GM18873 (cell line): ENCODE measurements at regions not wholly inside any gene's neighbourhood (a gene's known extent, or its start where the extent isn't known, plus 50 kb on each side); places are given as distances from the start of the nearest gene placed in this dataset.
A peak's percentile ranks its signal among the peaks of the same experiment; 100 is the strongest.
"Not testable (repeated sequence)": the region's sequence is repeated elsewhere in the genome, so short reads cannot be mapped to it uniquely, and the experiment has no call there.

Source experiments
- ATAC-seq: cut with Tn5 transposase; IDR thresholded peaks from one replicate; pipeline ENCODE4 v1.9.1; 2021; ENCODE audit warnings: mild to moderate bottlenecking, moderate library complexity, moderate number of reproducible peaks; ENCODE audit not compliant: unreplicated experiment, low FRiP score

DNA sequence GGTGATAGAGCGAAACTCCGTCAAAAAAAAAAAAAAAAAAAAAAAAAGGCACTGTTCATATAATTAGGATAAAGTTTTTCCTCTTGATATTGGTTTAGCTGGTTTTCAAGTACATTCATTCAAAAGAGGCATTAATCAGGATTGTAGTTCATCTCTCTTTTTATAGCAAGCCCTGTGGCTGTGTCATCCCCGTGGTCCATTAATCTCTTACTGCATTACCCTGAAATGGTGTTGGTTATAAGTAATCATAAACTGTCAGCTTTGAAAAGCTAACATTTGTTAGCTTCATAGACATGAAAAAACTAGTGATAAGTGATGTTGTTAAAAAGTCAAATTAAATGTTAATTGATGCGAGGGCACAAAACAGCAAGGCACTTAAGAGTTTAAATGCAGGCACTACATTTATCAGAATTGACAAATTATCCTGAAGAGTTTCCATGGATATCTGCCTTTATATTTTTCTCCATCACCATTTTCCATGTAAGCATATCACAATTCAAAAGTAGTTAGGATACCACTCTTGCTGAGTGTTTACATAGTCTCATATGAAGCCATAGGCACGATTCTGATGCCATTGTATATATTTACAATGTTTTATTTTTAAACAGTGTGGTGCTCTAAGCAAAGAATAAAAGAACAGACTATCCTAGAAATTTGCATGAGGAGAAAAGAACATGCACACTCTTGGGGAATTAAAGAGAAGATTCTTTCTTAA lies 193.1 kb downstream of the OTOL1 start:
- ATAC-seq, result no peak

DNA sequence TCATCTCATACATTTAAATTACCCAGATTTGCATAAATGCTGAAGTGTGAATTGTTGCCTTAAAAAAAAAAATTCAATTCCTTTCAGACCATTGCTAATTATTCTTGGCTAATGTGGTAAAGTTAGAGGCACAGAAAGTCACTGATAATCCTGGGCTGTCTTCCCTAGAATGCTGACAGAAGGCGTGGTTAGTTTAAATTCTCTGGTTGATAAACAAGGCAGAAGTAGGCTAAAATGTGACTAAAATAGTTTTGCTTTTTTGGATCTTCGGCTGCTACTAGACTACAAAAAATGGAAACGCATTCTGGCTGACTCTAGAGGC lies 193.7 kb downstream of the OTOL1 start:
- no peak for ATAC-seq

DNA sequence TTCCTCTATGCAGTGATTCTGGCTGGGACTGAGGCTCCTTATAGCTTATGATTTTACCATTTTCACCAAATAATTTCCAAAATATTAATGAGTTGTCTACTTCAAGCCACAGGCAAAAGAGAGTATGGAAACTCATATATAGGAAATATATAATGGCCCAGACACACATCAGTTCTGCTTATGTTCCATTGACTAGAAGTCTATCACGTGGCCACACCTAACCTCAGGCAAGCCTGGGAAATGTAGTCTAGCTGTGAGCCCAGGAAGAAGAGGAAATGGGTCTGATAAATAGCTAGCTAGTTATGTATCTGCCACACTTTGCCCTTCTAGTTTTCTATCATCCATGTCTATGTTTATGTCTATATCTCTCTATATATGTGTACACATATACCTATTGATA lies 195.1 kb downstream of the OTOL1 start:
- ATAC-seq, result no peak

DNA sequence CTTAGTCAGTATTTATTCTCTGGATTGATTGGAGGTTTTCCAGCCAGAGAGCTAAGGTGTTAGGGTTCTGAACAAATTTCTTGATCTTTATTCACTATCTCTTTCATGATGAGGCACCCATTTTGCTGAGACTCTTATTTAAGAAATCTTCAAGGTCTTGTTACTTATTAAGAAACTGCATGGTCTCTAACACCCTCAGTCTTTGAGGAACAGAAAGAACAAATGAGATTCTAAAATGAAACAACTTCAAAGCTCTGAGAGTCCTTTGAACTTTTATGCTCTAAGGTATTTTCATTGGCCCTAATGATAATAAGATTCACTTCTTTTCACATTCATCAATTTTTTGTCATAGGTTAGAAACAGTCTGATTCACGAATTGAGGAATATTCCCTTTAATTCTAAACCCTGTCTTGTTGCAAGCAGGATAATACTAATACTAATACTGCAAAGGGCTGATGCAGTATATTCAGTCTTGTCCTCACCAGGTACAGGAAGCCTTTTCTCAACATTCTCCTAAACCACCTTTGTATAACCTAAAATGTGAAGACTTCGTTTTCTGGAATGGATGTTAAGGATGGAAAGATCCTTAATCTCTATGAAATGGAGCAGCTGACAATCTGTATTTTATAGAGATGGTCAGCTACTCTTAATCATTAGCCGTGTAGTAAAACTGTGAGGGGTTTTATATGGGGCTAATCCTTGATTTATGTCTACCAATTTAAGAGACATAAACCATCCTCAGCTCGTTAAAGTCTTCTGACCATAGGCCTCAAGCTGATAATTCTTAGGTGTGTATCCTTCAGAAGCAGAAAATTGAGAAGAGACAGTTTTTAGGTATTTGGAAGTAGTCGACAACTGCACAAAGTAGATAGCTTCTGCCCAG lies 198.3 kb downstream of the OTOL1 start:
- ATAC-seq, result no peak

DNA sequence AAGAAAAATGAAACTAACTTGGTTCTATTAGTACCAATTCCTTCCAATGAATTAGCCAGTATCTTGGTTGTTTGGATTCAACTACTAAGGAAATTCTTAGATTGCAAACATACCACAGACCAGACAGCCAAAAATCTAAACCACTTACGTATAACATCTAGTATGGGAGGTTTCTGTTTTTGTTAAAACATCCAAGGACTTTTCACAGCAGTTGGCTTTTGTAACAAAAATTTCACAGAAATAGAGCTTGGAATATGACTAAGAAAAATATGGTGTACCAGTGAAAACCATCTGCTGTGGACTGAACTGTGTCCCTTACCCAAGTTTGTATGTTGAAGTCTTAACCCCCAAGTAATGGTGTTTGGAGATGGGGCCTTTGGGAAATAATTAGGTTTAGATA lies 199.2 kb downstream of the OTOL1 start:
- ATAC-seq, result no peak

DNA sequence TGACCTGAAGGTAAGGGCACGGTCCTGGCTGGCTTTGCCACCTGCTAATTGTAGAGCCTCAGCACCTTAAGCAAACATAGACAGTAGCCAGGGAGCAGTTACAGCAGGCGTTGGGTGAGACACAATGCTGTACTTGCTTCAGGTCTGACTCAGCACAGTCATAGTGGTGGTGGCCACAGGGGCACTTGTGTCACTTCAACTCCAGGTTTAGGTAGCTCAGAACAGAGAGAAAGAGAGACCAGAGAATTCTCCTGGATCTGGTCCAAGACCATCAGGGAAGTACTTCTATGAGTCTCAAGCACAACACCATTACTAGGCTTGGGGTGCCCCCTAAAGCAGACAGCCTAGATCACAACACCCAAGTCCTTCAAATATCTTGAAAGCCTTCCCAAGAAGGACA lies 204.4 kb downstream of the OTOL1 start:
- no peak for ATAC-seq

DNA sequence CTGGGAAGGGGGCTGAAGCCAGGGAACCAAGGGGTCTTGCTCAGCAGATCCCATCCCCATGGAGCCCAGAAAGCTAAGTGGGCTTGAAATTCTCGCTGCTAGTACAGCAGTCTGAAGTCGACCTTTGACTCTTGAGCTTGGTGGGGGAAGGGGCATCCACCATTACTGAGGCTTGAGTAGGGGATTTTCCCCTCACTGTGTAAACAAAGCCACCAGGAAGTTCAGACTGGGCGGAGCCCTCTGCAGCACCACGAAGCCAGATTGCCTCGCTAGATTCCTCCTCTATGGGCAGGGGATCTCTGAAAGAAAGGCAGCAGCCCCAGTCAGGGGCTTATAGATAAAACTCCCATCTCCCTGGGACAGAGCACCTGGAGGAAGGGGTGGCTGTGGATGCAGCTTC lies 210.6 kb downstream of the OTOL1 start:
- not testable (repeated sequence) for ATAC-seq

DNA sequence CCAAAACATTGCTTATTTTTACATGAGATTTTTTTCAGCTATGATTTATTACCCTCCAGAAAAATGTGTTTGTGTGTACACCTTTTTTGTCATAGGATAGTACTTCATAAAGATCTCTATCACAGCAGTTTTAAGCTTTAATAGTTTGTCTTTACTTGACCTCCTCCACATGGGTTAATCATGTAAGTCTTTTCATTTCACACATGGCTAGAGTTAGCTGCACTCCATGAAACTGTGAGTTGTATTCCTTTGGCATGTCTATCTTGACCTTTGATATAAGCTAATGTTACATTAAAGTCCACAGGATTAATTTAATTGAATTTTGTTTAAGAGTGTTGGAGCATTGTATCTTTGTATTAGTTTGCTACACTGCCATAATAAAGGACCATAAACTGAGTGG lies 217.1 kb downstream of the OTOL1 start:
- no peak for ATAC-seq

DNA sequence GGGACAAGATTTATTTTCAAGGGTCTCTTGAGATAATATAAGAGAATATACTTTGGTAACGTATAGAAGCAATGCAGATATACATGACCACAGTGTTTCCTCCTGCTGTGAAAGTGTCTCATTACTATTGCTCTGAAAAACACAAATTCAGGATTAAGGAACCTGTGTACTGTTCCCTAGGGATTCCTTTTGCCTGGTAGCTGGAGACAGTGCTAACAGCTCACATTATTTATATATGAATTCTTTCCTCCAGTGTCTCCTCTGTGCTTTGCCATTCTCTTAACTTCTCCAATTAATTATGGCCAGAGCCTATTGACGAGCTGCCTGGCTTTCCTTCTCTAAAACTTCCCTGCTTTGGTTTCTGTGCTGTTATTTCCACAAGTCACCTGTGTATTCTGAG lies 235.4 kb downstream of the OTOL1 start:
- no peak for ATAC-seq

DNA sequence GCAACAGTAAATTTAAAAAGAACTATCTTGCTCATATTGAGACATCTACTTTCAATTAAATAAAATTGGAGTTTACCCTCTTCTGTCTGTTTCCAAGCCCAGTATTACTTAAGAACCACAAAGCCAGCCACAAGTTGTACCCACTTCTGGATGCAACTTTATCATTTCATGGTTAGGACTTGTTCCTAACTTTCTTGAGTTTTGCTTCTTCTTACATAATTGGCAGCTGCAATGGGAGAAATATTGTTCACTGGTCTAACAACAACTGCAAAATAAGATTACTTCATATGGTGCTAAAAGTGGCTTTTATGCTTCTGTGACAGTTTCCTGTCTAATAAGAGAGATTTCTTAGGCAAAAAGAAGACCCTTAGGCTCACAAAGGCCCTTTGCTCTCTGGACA lies 240.6 kb downstream of the OTOL1 start:
- ATAC-seq, result no peak

DNA sequence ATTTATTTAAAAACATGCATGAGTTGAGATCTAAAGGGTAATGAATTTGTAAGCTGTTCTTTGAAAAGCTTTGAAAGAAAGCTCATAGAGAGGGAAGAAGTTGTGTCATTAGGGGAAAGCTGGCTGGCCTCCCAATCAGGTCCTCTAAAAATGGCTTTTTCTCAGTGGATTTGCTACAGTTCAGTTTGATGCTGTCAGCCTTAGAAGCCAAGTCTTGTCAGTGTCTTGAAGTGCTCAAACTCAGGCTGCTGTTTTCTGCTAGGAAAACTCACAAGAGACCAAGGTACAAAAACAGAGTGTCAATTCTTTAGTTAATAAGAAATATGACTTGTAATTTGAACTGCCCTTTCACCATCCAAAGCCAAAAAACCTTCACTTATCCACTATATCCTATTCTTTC lies 243.8 kb downstream of the OTOL1 start:
- ATAC-seq, result no peak

DNA sequence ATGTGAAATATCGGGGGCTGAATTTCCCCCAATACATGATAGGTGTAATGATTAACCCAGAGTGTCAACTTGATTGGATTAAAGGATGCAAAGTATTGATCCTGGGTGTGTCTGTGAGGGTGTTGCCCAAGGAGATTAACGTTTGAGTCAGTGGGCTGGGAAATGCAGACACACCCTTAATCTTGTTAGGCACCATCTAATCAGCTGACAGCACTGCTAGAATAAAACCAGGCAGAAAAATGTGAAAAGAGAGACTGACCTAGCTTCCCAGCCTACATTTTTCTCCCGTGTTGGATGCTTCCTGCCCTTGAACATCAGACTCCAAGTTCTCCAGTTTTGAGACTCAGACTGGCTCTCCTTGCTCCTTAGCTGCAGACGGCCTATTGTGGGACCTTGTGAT lies 247.8 kb downstream of the OTOL1 start:
- no peak for ATAC-seq

DNA sequence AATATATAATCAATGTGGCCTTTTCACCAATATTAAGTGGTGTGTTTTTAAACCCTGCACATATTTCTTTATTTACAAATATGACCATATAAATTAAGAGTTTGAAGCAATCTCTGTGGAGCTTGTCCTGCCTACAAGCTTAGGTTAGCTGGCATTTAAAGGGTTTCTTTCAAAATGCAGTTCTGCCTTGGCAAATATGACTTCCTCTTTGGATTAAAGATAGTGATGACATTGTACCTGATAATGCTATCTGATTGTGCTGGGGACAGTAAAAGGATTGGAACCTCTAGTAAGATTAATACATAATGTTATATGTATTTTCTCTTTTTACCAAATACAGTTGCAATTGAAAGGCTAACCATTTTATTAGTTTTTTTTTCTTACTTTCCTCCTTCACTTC lies 249.1 kb downstream of the OTOL1 start:
- no peak for ATAC-seq

DNA sequence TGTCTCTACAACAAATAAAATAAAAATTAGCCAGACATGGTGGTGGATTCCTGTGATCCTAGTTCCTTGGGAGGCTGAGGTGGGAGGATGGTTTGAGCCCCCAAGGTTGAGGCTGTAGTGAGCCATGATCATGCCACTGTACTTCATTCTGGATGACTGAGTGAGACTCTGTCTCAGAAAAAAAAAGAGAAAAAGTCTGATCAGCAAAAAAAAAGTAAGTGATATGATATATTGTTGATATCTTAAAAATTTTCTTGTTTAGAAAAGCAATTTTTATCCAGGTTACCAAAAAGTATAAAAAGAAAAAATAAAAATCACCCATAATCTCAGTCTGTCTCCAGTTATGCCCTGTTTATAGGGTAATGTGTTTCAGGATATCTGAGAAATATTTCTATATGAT lies 251.4 kb downstream of the OTOL1 start:
- no peak for ATAC-seq

DNA sequence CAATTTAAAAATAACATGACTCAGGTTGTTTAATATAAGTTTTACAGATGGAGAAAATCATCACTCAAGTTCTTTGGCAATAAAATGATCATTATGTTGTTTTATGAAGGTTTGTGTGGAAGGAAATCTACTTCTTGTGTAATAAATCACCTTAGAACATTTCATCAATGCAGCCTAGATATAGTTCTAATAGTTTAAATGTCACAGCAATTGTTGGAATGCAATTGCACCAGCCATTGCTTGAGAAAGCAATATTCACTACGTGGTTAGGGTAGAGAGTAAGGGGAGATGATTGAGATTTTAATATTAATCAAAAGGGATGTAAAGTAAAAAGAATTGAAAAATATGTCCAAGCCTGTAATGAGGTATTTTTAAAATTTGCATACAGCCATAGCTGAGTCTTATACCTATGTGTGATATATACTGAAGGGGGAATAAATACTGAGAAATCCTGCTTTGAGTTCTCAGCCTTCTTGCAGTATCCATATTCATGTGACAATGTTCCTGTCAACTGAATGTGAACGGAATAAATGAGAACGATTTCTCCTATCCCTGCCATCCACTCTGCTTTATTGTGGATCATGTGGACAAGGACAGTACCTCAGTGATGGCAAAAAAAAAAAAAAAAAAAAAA lies 257.9 kb downstream of the OTOL1 start:
- no peak for ATAC-seq

DNA sequence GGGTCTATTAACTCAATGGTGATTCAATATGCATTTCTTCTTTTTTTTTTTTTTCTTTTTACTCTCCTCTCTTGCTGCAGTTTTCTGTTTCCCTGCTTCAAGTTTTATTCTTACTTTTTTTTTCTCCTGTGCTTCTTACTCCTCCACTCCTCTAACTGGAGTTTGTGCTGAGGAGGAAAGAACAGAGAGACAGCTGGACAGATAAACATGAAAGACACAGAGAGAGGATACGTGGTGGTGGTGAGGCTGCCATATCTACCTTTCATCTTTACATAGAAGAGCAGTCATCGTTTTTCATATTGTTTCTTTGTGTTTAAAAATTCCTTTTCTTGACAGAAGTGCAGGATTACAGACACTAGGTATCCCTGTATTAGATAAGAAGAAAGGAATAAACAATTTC lies 262.8 kb downstream of the OTOL1 start:
- ATAC-seq, result no peak

DNA sequence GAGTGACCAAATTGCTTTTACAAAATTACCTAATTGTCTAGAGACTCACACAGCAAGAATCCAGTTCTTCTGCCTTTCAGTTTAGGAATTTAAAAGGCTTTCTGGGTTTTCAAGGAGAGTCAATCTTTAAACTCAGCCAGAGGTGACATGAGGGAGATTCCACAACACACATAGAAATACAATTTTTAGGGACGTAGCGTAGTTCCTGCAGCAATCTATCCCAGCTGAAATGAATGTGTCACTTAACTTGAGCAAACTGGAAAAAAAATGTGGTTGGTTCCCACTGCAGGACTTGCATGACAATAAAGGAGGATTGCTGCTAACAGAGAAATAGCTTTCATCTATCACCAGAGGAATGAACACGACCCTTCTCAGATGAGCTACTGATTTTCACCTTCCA lies 269.7 kb downstream of the OTOL1 start:
- ATAC-seq, result no peak

DNA sequence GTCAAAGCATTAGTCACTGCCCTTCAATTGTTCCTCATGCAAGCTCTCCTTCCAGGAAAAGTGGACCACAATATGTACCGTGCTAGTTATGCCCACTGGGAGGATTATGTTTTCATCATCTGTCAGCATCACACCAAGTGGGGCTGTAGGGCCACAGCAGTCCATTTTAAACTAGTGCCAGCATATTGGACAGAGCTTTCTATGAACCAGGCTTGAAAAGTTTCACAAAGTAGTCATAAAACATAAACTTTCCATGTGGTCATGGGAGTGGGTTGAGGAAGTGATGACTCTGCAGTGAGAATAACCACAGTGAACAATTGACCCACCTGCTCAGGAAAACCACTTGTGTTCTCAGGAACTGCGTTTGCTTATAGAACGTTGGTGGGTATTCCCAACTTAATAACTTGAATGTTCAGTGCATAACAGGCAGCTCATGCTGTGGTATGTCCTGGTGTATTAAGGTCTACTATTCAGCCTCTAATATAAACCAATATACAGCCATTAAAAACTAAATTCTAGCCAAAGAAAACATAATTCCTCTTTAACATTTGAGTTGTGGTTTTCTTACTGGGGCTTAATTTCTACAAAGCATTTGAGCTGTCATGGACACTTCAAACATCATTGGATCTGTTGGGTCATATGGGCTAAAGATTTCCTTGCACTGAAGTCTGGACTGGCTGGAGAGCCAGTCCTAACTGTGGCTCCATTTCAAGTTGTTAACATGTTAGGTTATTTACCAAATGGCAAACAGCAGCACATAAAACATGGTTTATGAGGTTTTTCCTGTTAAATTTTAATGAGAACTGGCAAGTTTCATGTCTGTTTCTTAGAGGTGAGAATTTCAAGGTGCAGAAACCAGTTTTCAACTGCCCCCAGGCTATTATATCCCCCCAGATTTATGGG lies 274.1 kb downstream of the OTOL1 start:
- ATAC-seq, result peak; percentile 91

DNA sequence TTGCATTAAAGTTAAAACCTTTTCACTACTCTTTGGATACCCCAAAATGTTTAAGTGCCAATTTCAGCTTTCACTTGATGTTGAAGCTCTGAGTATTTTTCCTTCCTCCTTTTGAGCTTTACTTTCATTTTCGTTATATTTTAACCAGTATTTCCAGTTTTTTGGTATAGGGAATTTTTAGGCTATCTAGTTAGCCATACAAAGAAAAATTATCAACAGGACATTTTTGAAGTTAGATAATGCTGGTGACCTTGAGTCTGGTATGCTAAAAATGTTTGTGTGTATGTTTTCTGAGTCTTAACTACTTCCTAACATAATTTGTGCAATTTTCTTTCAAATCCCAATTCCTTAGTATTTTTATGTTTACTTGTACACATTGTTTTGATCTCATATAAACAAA lies 284.8 kb downstream of the OTOL1 start:
- ATAC-seq, result no peak

DNA sequence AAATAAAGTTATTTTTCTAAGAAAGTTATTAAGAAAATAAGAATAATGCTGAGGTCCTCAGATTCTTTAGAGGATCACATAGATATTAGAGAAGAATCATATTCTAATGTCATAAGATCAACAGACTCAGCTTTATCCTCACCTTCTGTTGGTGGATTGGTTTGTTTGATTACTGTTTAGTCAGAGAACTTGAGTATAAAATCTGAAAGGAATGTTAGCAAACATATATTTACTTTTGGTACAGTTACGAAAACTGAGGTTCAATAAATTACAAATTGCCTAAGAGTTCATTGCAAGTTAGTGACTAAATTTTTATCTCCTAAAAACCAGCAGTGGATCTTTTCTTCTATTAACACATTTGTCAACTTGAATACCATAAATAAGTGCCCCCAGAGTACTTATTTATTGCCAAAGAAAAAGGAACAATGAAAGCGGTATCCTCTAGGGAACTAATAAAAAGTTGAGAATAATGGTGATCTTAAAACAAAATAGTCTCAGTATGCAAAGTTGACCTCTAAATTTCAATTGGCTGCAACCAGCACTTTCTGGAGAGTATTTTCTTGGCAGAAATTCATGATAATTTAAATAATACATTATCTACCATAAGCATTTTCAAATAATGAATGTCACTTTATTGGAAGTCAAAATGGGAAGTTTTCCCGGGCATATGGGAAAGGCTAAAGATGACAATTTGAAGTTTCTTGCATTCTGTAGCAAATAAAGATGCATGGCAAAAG lies 296.8 kb downstream of the OTOL1 start:
- no peak for ATAC-seq
